Keratinocyte (primary cell): ENCODE measurements at regions not wholly inside any gene's neighbourhood (a gene's known extent, or its start where the extent isn't known, plus 50 kb on each side); places are given as distances from the start of the nearest gene placed in this dataset.

Experiments
- DNase-seq: peaks from one replicate; pipeline ENCODE4 v3.0.0-alpha.2; 2011; ENCODE audit warnings: low read depth, missing footprints, low spot score
- FAIRE-seq: peaks from 2 replicates; lab custom pipeline; 2011; peaks lifted over from hg19 to GRCh38; lab: Jason Lieb, UNC
- H2AFZ ChIP-seq: 2 replicates; pipeline ENCODE4 v1.6.0; 2012; ENCODE audit warnings: low read length, control low read depth, inconsistent platforms; ENCODE audit not compliant: control insufficient read depth
- H3K27ac ChIP-seq: 2 replicates; pipeline ENCODE4 v1.5.1; 2011; ENCODE audit warnings: low read length; ENCODE audit not compliant: control insufficient read depth, insufficient read depth
- H3K27me3 ChIP-seq: 3 replicates; pipeline ENCODE4 v1.6.0; 2011; ENCODE audit warnings: low read length; ENCODE audit not compliant: control insufficient read depth, insufficient read depth; ENCODE audit errors: extremely low read depth
- H3K36me3 ChIP-seq, 2 experiments: 2 replicates in 1 of 2; 3 replicates in 1 of 2; pipeline ENCODE4 v1.5.1; 2011; ENCODE audit warnings: low read length in 2 of 2, mild to moderate bottlenecking in 1 of 2; ENCODE audit not compliant: control insufficient read depth in 2 of 2, insufficient read depth in 2 of 2; ENCODE audit errors: extremely low read depth in 1 of 2
- H3K4me1 ChIP-seq: 3 replicates; pipeline ENCODE4 v1.5.1; 2011; ENCODE audit warnings: low read length; ENCODE audit not compliant: control insufficient read depth, insufficient read depth; ENCODE audit errors: extremely low read depth
- H3K4me2 ChIP-seq: 3 replicates; pipeline ENCODE4 v1.6.0; 2011; ENCODE audit warnings: low read depth, low read length; ENCODE audit not compliant: control insufficient read depth, insufficient read depth; ENCODE audit errors: extremely low read depth
- H3K4me3 ChIP-seq, 3 experiments: fragments of 200-600 bp in 1 of 3; sonication (generic) in 1 of 3; 2 replicates in 2 of 3; 3 replicates in 1 of 3; pipeline ENCODE4 v1.5.1; 2011 to 2016; ENCODE audit warnings: low read length in 3 of 3, mild to moderate bottlenecking in 3 of 3, control low read depth in 2 of 3, inconsistent platforms in 1 of 3, low read depth in 1 of 3, mixed read lengths in 1 of 3, mixed run types in 1 of 3, moderate library complexity in 1 of 3; ENCODE audit not compliant: control insufficient read depth in 2 of 3, insufficient read depth in 2 of 3; ENCODE audit errors: extremely low read depth in 1 of 3
- H3K79me2 ChIP-seq: 2 replicates; pipeline ENCODE4 v1.6.0; 2012; ENCODE audit warnings: low read length; ENCODE audit not compliant: control insufficient read depth, insufficient read depth
- H3K9ac ChIP-seq: 3 replicates; pipeline ENCODE4 v1.6.0; 2011; ENCODE audit warnings: low read length; ENCODE audit not compliant: control insufficient read depth, insufficient read depth; ENCODE audit errors: extremely low read depth
- H3K9me1 ChIP-seq: 3 replicates; pipeline ENCODE4 v1.6.0; 2011; ENCODE audit warnings: low read length; ENCODE audit not compliant: control insufficient read depth, insufficient read depth; ENCODE audit errors: extremely low read depth
- H3K9me3 ChIP-seq: 2 replicates; pipeline ENCODE4 v1.5.1; 2012; ENCODE audit warnings: low read depth, low read length; ENCODE audit not compliant: control insufficient read depth
- H4K20me1 ChIP-seq: 3 replicates; pipeline ENCODE4 v1.6.0; 2011; ENCODE audit warnings: low read length; ENCODE audit not compliant: control insufficient read depth, insufficient read depth; ENCODE audit errors: extremely low read depth
- CTCF ChIP-seq, 3 experiments: IDR thresholded peaks in 1 of 3; conservative IDR thresholded peaks in 1 of 3; optimal IDR thresholded peaks in 1 of 3; 2 replicates in 2 of 3; 3 replicates in 1 of 3; pipeline versions ENCODE3 to v1.5.1; 2011; ENCODE audit warnings: low read length in 3 of 3, mild to moderate bottlenecking in 3 of 3, moderate library complexity in 2 of 3, control low read depth in 1 of 3, inconsistent platforms in 1 of 3; ENCODE audit not compliant: insufficient read depth in 2 of 3; ENCODE audit errors: extremely low read depth in 1 of 3
- EZH2 ChIP-seq: IDR thresholded peaks from one replicate; pipeline ENCODE4 v1.6.1; 2012; ENCODE audit warnings: inconsistent platforms, mild to moderate bottlenecking, low read length, moderate library complexity
- dilution Hi-C: fragments of 300-500 bp; cut with MboI; formaldehyde crosslinking; loops from one replicate; pipeline ENCODE4 v1.7.0; 2020; ENCODE audit warnings: low sequenced_read_pairs; ENCODE audit not compliant: extremely low pct_ligation_motif_present

GRCh38 chr3:22471557-22471956, 720.5 kb upstream of the ZNF385D start:
- H3K4me2 ChIP-seq: no peak overlapping the region
- no peaks in the 10 kb centered on the region for H3K9me1 ChIP-seq

GRCh38 chr3:22474706-22475445, 723.9 kb upstream of the ZNF385D start:
- Histone ChIP-seq H2AFZ (no peak overlapping the region), H3K4me1 (no peaks in the 10 kb centered on the region), H3K27ac (no peak overlapping the region), H3K9ac (no peak overlapping the region), H4K20me1 (no peaks in the 10 kb centered on the region), H3K4me2 (no peak overlapping the region), H3K27me3 (no peaks in the 10 kb centered on the region), H3K4me3 (no peak overlapping the region), H3K9me1 (no peaks in the 10 kb centered on the region), H3K79me2 (no peaks in the 10 kb centered on the region), H3K9me3 (no peaks in the 10 kb centered on the region), H3K36me3 (no peaks in the 10 kb centered on the region)
- FAIRE-seq: no peak
- no peak for DNase-seq
- TF ChIP-seq EZH2 (no peak), CTCF (optimal IDR thresholded peaks at IDR 0.05 in 1 of 3, IDR thresholded peaks at IDR 0.05 in 1 of 3, conservative IDR thresholded peaks at IDR 0.05 in 1 of 3; ENCODE audit: extremely low read depth in 1 of 3, insufficient read depth in 2 of 3, low read length in 3 of 3) (no peak)
- dilution Hi-C loops: no loop called here

More at GRCh38 chr3:22471557-22471956, 720.5 kb upstream of the ZNF385D start:
- Histone ChIP-seq H3K79me2 (no peaks in the 10 kb centered on the region), H3K4me1 (no peaks in the 10 kb centered on the region), H4K20me1 (no peaks in the 10 kb centered on the region), H2AFZ (no peak overlapping the region), H3K27ac (no peak overlapping the region), H3K27me3 (no peaks in the 10 kb centered on the region), H3K4me3 (no peak overlapping the region), H3K9me3 (no peaks in the 10 kb centered on the region), H3K9ac (no peak overlapping the region), H3K36me3 (no peaks in the 10 kb centered on the region)
- no peak for TF ChIP-seq CTCF (optimal IDR thresholded peaks at IDR 0.05 in 1 of 3, IDR thresholded peaks at IDR 0.05 in 1 of 3, conservative IDR thresholded peaks at IDR 0.05 in 1 of 3; ENCODE audit: extremely low read depth in 1 of 3, insufficient read depth in 2 of 3, low read length in 3 of 3)
- TF ChIP-seq EZH2: no peak
- DNase-seq (no peak), FAIRE-seq (no peak)
- dilution Hi-C loops: no loop called here
